HepG2 (cell line): ENCODE measurements at regions not wholly inside any gene's neighbourhood (a gene's known extent, or its start where the extent isn't known, plus 50 kb on each side); places are given as distances from the start of the nearest gene placed in this dataset.

Experiments
- ATAC-seq: fragments of 200-7000 bp; cut with Tn5 transposase; 3 replicates; pipeline ENCODE4 v1.9.1; 2020; ENCODE audit warnings: mild to moderate bottlenecking, moderate library complexity
- BruUV-seq: library from RNA; stranded (reverse); fragments of 400-500 nt; replicated peaks from 2 replicates; lab custom pipeline; 2021; lab: Mats Ljungman, UMichigan
- CTCF ChIA-PET: fragments of 300-600 bp; formaldehyde crosslinking; extraction: SDS; loops from one replicate; lab custom pipeline; 2021; ENCODE audit warnings: low total read pairs, inconsistent platforms, low intra/inter-chr PET ratio; lab: Yijun Ruan, JAX
- POLR2A ChIA-PET: fragments of 350-600 bp; sonication (Branson Sonifier 250); formaldehyde crosslinking; loops from one replicate; lab custom pipeline; 2020; ENCODE audit warnings: antibody characterized with exemption, inconsistent platforms; lab: Yijun Ruan, JAX
- DNase-seq: peaks from one replicate; pipeline ENCODE4 v3.0.0-alpha.2; 2015; ENCODE audit warnings: low spot score
- FAIRE-seq: peaks from 3 replicates; lab custom pipeline; 2011; peaks lifted over from hg19 to GRCh38; lab: Jason Lieb, UNC
- H2AFZ ChIP-seq: one replicate; pipeline ENCODE4 v1.6.1; 2011; ENCODE audit warnings: low read length, inconsistent platforms
- H3K27ac ChIP-seq: fragments of 300-600 bp; 3 replicates; pipeline ENCODE4 v1.8.0; 2011; ENCODE audit warnings: mixed run types, mild to moderate bottlenecking, mixed read lengths, low read length, inconsistent platforms; ENCODE audit not compliant: insufficient read depth; ENCODE audit errors: extremely low read length
- H3K27me3 ChIP-seq, 2 experiments: fragments of 200-600 bp in 1 of 2; 2 replicates in 1 of 2; 3 replicates in 1 of 2; pipeline versions ENCODE4 v1.6.0 to v1.8.0; 2011; ENCODE audit warnings: low read length in 2 of 2, mild to moderate bottlenecking in 2 of 2, moderate library complexity in 2 of 2, inconsistent platforms in 1 of 2; ENCODE audit not compliant: insufficient read depth in 2 of 2, control insufficient read depth in 1 of 2
- H3K36me3 ChIP-seq, 2 experiments: fragments of 200-600 bp in 1 of 2; replicated peaks in 1 of 2; 2 replicates in 1 of 2; 3 replicates in 1 of 2; pipeline versions ENCODE4 v1.5.1 to v1.8.0; 2011; ENCODE audit warnings: low read length in 2 of 2, inconsistent platforms in 1 of 2; ENCODE audit not compliant: insufficient read depth in 2 of 2, control insufficient read depth in 1 of 2
- H3K4me1 ChIP-seq: 2 replicates; pipeline ENCODE4 v1.5.1; 2012; ENCODE audit warnings: low read length, inconsistent platforms; ENCODE audit not compliant: insufficient read depth
- H3K4me2 ChIP-seq: 2 replicates; pipeline ENCODE4 v1.6.0; 2011; ENCODE audit warnings: low read depth, low read length, inconsistent platforms
- H3K4me3 ChIP-seq, 3 experiments: fragments of 200-600 bp in 1 of 3; sonication (generic), shearing (Covaris generic) in 1 of 3; replicated peaks in 1 of 3; 2 replicates each; pipeline ENCODE4 v1.5.1; 2011 to 2016; ENCODE audit warnings: low read length in 3 of 3, inconsistent platforms in 2 of 3, low read depth in 2 of 3, mild to moderate bottlenecking in 2 of 3, control low read depth in 1 of 3, mixed read lengths in 1 of 3; ENCODE audit not compliant: insufficient read depth in 1 of 3
- H3K79me2 ChIP-seq: one replicate; pipeline ENCODE4 v1.6.1; 2011; ENCODE audit warnings: low read length, inconsistent platforms; ENCODE audit not compliant: insufficient read depth
- H3K9ac ChIP-seq: 2 replicates; pipeline ENCODE4 v1.6.0; 2011; ENCODE audit warnings: mild to moderate bottlenecking, low read depth, low read length, inconsistent platforms; ENCODE audit not compliant: insufficient read depth
- H3K9me3 ChIP-seq: 2 replicates; pipeline ENCODE4 v1.5.1; 2012; ENCODE audit warnings: mild to moderate bottlenecking, low read length
- H4K20me1 ChIP-seq: 2 replicates; pipeline ENCODE4 v1.6.0; 2011; ENCODE audit warnings: inconsistent platforms, mild to moderate bottlenecking, low read length, moderate library complexity; ENCODE audit not compliant: insufficient read depth
- DPF2 ChIP-seq: sonication (generic); formaldehyde crosslinking; IDR thresholded peaks from 2 replicates; pipeline ENCODE4 v1.4.0; 2020; ENCODE audit warnings: mild to moderate bottlenecking, low read depth, missing genetic modification reagents, borderline replicate concordance
- ESRRA ChIP-seq: sonication (generic); formaldehyde crosslinking; IDR thresholded peaks from 2 replicates; pipeline ENCODE4 v1.5.1; 2020; ENCODE audit warnings: mild to moderate bottlenecking, low read depth, missing genetic modification reagents
- GTF3A ChIP-seq: sonication (generic); formaldehyde crosslinking; conservative IDR thresholded peaks from 2 replicates; pipeline ENCODE4 v1.4.0; 2020; ENCODE audit warnings: mild to moderate bottlenecking, missing genetic modification reagents
- MAFF ChIP-seq: IDR thresholded peaks from 2 replicates; pipeline ENCODE4 v1.6.1; 2011; ENCODE audit warnings: low read depth, low read length, improper control_type of control experiment
- MAFK ChIP-seq, 2 experiments: IDR thresholded peaks in 1 of 2; conservative IDR thresholded peaks in 1 of 2; 2 replicates each; pipeline ENCODE4 v1.6.1; 2011; ENCODE audit warnings: improper control_type of control experiment in 2 of 2, low read length in 2 of 2
- NCOR1 ChIP-seq: fragments of 200-600 bp; sonication (generic); IDR thresholded peaks from 2 replicates; pipeline ENCODE4 v1.7.0; 2017; ENCODE audit warnings: antibody characterized with exemption, low read length, borderline replicate concordance
- ZNF10 ChIP-seq: sonication (generic); formaldehyde crosslinking; IDR thresholded peaks from 2 replicates; pipeline ENCODE4 v1.4.0; 2020; ENCODE audit warnings: mild to moderate bottlenecking, low read depth, missing genetic modification reagents, borderline replicate concordance
- ZNF264 ChIP-seq: sonication (generic); formaldehyde crosslinking; IDR thresholded peaks from 2 replicates; pipeline ENCODE4 v1.4.0; 2020; ENCODE audit warnings: missing genetic modification reagents
- ZNF292 ChIP-seq: sonication (generic); formaldehyde crosslinking; IDR thresholded peaks from 2 replicates; pipeline ENCODE4 v1.8.1; 2022; ENCODE audit warnings: mild to moderate bottlenecking, low read depth, missing genetic modification reagents, borderline replicate concordance
- WGBS: methylation state at CpG from one replicate; pipeline ENCODE4 v1.1.6; 2017; ENCODE audit warnings: low lambda C conversion rate; 5-methylcytosine and 5-hydroxymethylcytosine counted together
- in situ Hi-C: cut with HindIII; loops from 2 replicates; pipeline ENCODE4 v1.10.0; 2017; ENCODE audit warnings: low pct_unique_long_range_greater_than_20kb; ENCODE audit not compliant: extremely low pct_ligation_motif_present
- intact Hi-C: fragments of 100-400 bp; cut with micrococcal nuclease; formaldehyde crosslinking; loops from one replicate; pipeline ENCODE4 v1.10.0; 2022; ENCODE audit not compliant: unreplicated experiment

DNA sequence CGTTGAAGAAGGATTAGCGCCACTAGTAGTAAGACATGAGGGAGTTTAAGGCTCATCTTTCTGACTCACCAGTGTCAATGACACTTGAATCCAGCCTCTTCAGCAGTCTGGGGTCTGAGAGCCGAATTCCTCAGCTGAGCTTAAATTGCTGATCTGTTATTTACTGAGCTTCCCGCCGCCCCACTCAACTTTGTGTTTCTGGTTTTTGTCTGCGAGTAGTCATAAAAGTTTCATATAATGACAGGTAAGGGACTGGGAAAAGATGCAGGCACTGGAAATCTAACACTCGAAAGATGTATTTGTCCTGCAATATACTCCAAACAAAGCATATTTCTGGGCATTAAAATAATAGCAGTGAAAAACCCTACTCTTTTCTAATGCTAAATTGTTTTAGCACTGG, 51.2 kb upstream of the RELN start:
- FAIRE-seq, result no peak

DNA sequence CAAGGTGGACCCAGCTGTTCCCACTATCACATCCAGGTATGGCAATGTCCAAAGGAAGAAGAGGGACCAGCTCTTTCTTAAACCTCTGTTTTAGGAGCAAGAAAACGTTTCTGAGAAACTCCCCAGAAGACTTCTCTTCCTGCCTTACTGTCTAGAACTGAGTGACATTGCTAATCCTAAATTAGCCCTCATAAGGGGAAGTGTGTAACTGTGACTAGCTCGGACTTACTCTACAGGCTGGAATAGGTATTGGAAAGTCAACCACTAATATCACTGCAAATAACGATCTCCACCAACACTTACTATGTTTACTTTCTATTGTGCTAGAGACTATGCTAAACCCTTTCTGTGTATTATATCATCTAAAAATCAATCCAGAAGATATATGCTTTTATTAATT, 49.9 kb upstream of the RELN start:
- in situ Hi-C loops, result no loop called here
- 81% methylated on average over 3 of the region's 3 CpGs for WGBS
- TF ChIP-seq NCOR1 (no peak), DPF2 (CRISPR knock-in tag) (no peak), ZNF10 (CRISPR knock-in tag) (no peak), GTF3A (CRISPR knock-in tag) (no peak), ZNF292 (CRISPR knock-in tag) (no peak), ZNF264 (CRISPR knock-in tag) (no peak)
- ATAC-seq (no peak), FAIRE-seq (no peak), DNase-seq (no peak)
- CTCF ChIA-PET, result no interaction called here
- Histone ChIP-seq H3K9ac (no peak overlapping the region), H3K9me3 (peaks cover 12% of the 10 kb centered on the region), H3K4me2 (no peak overlapping the region), H3K27me3 (no peaks in the 10 kb centered on the region), H3K36me3 (no peaks in the 10 kb centered on the region), H4K20me1 (no peaks in the 10 kb centered on the region), H2AFZ (no peak overlapping the region), H3K4me3 (no peak overlapping the region), H3K4me1 (peaks cover 42% of the 10 kb centered on the region), H3K79me2 (no peaks in the 10 kb centered on the region), H3K27ac (no peak overlapping the region)
- intact Hi-C loops, result no loop called here
- no TSS peak for BruUV-seq
- POLR2A ChIA-PET, result no interaction called here

More for the DNA sequence above, 51.2 kb upstream of the RELN start:
- intact Hi-C loops (no loop called here), in situ Hi-C loops (no loop called here)
- no peak for DNase-seq
- TF ChIP-seq ESRRA (CRISPR knock-in tag) (no peak), MAFF (peak; percentile 36; the same call in 1 of the 2 replicates), MAFK (conservative IDR thresholded peaks at IDR 0.05 in 1 of 2, IDR thresholded peaks at IDR 0.05 in 1 of 2; ENCODE audit: low read length in 2 of 2) (peak in 1 of 2 experiments; percentile 59; a peak in 2 of 4 replicates)
- WGBS, result 82% methylated on average over 7 of the region's 7 CpGs
- Histone ChIP-seq H3K27ac (no peak overlapping the region), H3K27me3 (no peaks in the 10 kb centered on the region), H3K9ac (no peak overlapping the region), H4K20me1 (no peaks in the 10 kb centered on the region), H3K4me1 (peaks cover 36% of the 10 kb centered on the region), H3K4me3 (no peak overlapping the region), H3K79me2 (no peaks in the 10 kb centered on the region), H3K4me2 (no peak overlapping the region), H3K36me3 (no peaks in the 10 kb centered on the region), H2AFZ (no peak overlapping the region), H3K9me3 (no peaks in the 10 kb centered on the region)
- ATAC-seq, result no peak
- CTCF ChIA-PET, result no interaction called here
- BruUV-seq, result no TSS peak
- POLR2A ChIA-PET, result no interaction called here
